Mononuclear cell (primary cell): ENCODE measurements at regions not wholly inside any gene's neighbourhood (a gene's known extent, or its start where the extent isn't known, plus 50 kb on each side); places are given as distances from the start of the nearest gene placed in this dataset.

Experiments used
- H3K27me3 ChIP-seq: 2 replicates; pipeline ENCODE4 v1.6.0; 2011; ENCODE audit warnings: low read length, control low read depth; ENCODE audit not compliant: insufficient read depth
- H3K4me1 ChIP-seq: 2 replicates; pipeline ENCODE4 v1.5.1; 2011; ENCODE audit warnings: mild to moderate bottlenecking, low read length, control low read depth; ENCODE audit not compliant: insufficient read depth
- H3K4me3 ChIP-seq: 2 replicates; pipeline ENCODE4 v1.5.1; 2011; ENCODE audit warnings: mild to moderate bottlenecking, low read length, moderate library complexity
- H3K9me3 ChIP-seq: 2 replicates; pipeline ENCODE4 v1.5.1; 2011; ENCODE audit warnings: low read depth, mild to moderate bottlenecking, control low read depth, low read length

DNA sequence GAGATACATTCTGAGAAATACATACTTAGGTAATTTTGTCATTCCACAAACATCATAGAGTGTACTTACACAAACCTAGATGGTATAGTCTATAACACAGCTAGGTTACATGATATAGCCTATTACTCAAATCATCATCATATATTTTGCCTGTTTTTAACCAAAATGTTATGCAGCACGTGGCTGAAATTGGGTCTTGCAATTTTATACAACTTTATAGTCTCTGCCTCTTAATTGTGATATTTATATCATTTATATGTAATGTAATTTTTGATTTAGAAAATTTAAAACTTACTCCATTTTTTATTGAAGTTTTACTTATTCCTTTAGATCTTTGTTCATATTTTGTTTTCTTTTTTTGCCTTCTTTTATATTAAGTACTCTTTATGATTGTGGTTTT lies 350.7 kb upstream of the DCN start:
- Histone ChIP-seq H3K4me3 (no peak overlapping the region), H3K27me3 (no peaks in the 10 kb centered on the region), H3K9me3 (peaks cover 19% of the 10 kb centered on the region), H3K4me1 (no peaks in the 10 kb centered on the region)

DNA sequence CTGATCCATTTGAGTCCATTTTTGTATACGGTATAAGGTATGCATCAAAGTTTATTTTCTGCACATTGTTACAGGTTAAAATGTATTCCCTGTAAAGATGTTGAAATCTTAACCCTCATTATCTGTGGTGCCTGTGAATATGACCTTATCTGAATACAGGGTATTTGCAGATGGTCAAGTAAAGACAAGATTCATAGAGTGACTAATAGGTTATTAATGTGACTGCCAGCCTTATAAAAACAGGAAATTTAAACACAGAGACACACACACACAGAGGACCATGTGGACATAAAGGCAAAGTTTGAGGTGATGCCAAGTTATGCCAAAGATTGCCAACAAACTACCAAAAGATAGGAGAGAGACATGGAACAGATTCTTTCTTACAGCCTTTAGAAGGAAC lies 347.2 kb upstream of the DCN start:
- H3K27me3 ChIP-seq, result no peaks in the 10 kb centered on the region
- peaks cover 19% of the 10 kb centered on the region for H3K9me3 ChIP-seq
- no peak overlapping the region for H3K4me3 ChIP-seq
- H3K4me1 ChIP-seq, result no peaks in the 10 kb centered on the region

DNA sequence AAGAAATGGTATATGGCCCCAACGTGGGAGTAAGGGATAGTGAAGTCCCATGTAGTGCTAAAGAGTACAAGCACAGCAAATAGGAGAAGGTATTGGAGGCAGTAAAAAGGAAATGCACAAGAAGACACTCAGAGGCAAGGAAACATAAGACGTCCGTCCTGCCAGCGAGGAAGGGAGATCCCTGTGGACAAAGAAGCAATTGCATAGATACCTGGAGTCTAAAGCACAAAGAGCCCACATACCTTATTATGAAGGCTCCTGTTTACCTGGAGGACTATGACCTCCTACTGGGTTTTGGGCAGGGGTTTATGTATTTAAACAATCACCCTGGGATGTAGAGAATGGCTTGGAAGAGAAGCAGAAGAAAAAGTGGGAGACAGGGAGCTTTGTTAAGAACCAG lies 341.2 kb upstream of the DCN start:
- no peaks in the 10 kb centered on the region for H3K9me3 ChIP-seq
- no peaks in the 10 kb centered on the region for H3K27me3 ChIP-seq
- H3K4me3 ChIP-seq, result no peak overlapping the region
- no peaks in the 10 kb centered on the region for H3K4me1 ChIP-seq

DNA sequence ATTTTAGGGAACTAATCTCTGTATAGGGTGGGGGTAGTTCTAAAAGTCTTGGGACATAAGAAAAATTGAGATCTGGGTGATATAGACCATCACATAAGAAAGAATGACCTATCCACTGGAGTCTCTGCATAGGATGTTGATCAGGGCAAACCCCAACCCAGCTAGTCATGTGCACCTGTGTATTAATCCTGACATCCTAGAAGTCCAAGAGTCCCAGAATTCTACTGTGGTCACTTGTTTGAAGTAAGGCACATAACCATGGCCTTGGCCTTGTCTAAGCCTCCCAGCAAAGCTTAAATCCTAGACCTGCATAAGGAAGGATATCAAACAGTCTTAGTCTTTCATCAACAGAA lies 334.1 kb upstream of the DCN start:
- H3K9me3 ChIP-seq, result no peaks in the 10 kb centered on the region
- no peak overlapping the region for H3K4me3 ChIP-seq
- no peaks in the 10 kb centered on the region for H3K27me3 ChIP-seq
- no peaks in the 10 kb centered on the region for H3K4me1 ChIP-seq

DNA sequence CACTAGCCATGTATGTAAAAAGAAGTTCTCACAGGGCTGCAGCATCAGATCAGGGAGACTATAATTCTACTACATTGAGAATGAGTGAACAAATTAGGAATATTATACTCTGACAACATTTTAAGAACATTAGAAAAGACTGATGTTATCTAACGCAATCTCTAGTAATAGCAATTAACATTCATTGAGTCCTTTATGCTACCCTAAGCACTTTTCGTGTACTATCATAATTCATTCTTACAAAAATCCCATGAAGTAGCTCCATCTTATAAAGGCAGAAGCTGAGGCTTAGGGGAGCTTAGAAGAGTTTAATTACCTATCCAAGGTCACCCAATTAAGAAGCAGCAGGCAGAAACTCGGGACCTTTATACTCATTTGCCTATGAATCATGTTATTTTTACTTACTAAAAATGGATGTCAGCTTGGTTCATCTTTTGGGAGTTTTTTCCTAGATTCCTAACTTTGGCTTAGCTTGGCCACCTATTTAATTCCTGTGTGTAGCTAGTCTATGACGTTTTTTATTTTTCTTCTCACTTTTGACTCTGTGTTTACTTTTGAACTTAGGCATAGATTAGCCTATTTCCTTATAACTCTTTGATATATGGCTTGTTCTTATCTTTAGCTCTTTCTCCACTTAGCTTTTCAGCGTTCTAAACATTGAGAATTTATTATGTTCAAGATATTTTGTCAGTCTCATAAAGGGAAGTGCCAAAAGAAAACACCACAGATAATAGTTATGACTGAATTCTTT lies 333.5 kb upstream of the DCN start:
- H3K4me3 ChIP-seq, result no peak overlapping the region
- no peaks in the 10 kb centered on the region for H3K4me1 ChIP-seq
- H3K27me3 ChIP-seq, result no peaks in the 10 kb centered on the region

DNA sequence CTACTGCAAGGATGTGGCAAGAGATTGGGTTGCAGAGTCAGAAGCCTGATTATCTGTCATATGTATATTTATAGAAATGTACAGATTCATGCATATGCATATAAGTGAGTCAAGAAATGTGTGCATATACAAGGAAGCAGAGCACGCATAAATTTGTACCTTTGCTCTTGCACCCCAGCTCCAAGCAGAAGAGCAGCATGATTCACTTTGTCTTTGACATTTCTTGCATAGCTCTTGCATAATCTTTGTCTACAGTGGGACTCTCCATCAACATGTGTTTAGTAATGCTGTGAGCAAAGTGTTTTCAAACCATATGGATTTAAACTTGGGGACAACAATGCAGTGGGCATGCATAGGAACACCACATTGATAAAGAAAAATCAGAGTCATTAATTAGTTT lies 330.7 kb upstream of the DCN start:
- H3K27me3 ChIP-seq, result no peaks in the 10 kb centered on the region
- H3K4me1 ChIP-seq, result no peaks in the 10 kb centered on the region
- H3K4me3 ChIP-seq, result no peak overlapping the region
- no peaks in the 10 kb centered on the region for H3K9me3 ChIP-seq

More for the DNA sequence above, 333.5 kb upstream of the DCN start:
- H3K9me3 ChIP-seq, result no peaks in the 10 kb centered on the region

DNA sequence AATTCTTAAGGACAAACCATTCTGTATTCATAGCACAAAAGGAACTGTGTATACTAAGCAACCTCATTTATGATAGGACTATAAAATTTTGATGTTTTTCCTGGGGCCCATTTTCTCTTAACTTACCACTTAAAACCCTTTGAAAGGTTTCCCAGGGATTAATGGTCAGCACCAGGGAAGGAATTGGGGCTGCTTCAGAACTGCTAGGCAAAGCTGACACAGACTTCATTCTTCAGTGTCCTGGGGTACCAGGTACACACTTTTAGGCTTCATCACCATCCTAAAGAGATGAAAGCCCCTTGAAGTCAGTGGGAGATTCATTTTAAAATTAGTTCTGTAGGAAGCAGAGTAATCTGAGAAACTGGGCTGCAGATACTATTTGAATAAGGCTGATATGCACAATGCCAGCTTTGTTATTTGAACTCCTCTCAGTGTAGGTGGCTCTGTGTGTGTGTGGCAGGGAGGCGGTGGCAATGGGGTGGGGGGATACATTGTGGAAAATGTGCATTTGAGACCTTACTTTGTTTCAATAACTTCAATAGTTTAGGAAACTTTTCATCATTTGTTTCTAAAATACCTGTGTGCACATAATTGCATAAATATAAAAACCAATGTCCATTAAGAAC lies 329.3 kb upstream of the DCN start:
- no peaks in the 10 kb centered on the region for H3K9me3 ChIP-seq
- no peaks in the 10 kb centered on the region for H3K4me1 ChIP-seq
- H3K4me3 ChIP-seq, result no peak overlapping the region
- H3K27me3 ChIP-seq, result no peaks in the 10 kb centered on the region

DNA sequence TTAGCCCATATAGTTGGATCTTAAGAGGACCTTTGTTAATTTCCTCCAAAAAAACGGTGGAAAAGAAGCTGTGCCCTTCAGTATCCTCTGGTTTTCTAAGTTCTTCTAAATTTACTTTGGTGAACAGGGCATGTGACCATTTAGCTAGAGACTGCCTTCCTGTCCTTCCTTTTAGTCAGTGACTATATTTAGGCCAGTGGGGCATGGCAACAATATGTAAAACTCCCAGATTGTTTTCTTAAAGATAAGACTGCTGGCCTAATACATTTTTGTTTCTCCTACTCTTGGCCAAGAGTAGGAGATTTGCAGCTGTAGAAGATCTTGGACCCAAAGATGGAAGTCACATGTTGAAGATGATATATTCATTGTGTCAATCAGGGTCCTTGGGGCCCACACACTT lies 325.1 kb upstream of the DCN start:
- Histone ChIP-seq H3K27me3 (no peaks in the 10 kb centered on the region), H3K9me3 (no peaks in the 10 kb centered on the region), H3K4me1 (no peaks in the 10 kb centered on the region), H3K4me3 (no peak overlapping the region)

DNA sequence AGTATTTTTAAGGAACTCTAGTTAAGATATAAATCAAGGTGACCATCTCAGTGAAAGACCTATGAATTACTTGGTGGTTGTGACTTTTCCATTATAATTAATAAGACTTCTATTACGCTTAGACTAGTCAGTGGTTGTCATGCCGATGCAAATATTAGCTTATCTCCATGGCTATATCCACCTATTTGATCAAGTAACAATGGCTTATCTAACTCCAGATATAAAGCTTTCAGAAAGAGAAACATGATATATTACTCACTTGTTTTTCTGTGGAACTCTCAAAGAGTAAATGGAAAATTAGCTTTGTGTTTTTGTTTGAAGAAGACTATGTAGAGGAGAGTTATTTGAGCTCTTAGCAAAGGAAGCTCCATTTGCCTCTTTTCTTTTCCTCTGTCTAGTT lies 323.8 kb upstream of the DCN start:
- Histone ChIP-seq H3K4me1 (no peaks in the 10 kb centered on the region), H3K4me3 (no peak overlapping the region), H3K27me3 (no peaks in the 10 kb centered on the region), H3K9me3 (no peaks in the 10 kb centered on the region)

DNA sequence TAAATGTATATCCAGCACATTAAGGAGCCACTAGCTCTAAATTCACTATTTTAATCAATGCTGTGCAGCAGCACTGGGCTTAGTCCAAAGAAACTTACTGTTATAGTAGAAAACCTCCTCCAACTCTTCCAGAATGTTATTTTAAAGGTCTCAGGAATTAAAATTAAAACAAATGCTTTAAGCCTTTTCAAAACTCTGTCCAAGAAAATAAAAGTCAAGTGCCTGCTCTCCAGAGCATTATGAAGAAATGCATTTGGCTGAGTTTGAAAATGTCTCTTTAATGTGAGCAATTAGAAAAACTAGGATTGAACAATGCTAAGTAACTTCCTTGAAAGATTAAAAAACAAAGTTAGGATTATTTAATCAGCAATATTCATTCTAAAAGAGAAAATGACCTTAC lies 322.4 kb upstream of the DCN start:
- Histone ChIP-seq H3K4me1 (no peaks in the 10 kb centered on the region), H3K9me3 (no peaks in the 10 kb centered on the region), H3K4me3 (no peak overlapping the region), H3K27me3 (no peaks in the 10 kb centered on the region)

DNA sequence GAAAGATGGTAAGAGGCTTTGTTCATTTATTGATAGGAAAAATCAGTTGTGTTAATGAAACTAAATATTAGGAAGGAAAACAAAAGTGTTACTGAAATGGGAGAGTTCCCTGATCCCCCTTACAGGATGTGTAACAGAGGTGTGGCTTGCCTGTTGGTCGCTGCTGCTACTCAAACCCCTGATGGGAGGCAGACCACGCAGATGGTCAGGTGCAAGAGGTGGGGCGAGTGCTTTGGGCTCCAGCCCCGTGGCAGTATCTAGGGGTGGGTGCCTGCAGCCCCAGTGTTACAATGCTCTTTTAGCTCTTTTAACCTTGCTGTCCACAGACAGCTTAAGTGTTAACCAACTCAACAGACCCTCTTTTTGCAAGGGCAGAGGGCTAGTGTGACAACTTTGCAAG lies 319.6 kb upstream of the DCN start:
- Histone ChIP-seq H3K9me3 (no peaks in the 10 kb centered on the region), H3K4me3 (no peak overlapping the region), H3K27me3 (no peaks in the 10 kb centered on the region), H3K4me1 (no peaks in the 10 kb centered on the region)

DNA sequence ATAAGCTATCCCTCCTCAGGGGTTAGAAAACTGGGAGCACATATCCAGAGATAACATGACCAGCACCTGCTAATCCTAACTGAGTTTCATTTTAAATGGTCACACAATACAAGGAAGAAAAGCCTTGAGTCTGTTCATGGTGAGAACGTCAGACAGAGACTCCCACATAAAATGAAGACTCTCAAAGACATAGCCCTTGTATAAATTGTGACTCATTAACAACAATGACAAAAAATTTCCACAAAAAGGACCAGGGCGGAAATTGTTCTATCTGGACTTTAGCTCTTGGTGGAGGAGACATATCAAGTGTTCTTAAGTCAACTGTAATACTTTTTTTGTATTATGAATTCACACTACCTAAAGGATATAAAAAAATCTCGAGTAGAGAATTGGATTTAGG lies 313.7 kb upstream of the DCN start:
- Histone ChIP-seq H3K4me1 (no peaks in the 10 kb centered on the region), H3K27me3 (peaks cover 5% of the 10 kb centered on the region), H3K4me3 (no peak overlapping the region), H3K9me3 (no peaks in the 10 kb centered on the region)

DNA sequence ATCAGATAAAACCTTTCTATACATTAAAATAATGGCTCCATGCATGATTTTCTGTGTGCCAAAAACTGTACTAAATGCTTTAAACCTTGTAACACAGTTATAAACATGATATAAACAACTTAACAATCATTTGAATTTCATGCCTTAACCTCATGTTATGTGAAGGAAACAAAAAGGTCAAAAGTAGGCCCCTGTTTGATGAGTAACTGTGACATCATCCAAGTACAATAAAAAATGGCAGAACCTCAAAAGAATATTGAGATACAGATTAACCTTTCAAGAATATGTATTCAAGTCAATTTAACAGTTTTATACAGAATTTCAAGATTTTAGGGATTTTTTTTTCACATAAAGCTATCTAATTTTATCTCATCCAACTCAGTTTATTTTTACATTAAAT lies 310.7 kb upstream of the DCN start:
- Histone ChIP-seq H3K4me3 (no peak overlapping the region), H3K27me3 (peaks cover 5% of the 10 kb centered on the region), H3K9me3 (no peaks in the 10 kb centered on the region), H3K4me1 (no peaks in the 10 kb centered on the region)

DNA sequence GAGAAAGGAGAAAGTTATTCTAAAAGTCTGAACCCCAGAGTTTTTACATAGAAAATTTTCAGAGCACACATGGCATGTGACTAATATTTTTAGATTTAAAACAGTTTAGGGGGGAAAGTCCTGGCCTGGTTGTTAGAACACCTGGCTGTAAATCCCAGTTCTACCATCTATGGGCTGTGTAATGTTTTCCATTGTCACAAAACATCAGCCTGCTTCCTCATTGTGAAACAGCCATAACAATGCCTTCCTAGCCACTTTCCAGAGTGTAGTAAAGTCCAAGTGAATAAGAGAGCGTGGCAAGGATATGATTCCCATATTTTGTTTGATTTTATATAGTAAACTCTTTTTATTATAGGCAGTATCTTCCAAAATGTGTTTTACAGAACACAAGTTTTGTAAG lies 310.0 kb upstream of the DCN start:
- peaks cover 5% of the 10 kb centered on the region for H3K27me3 ChIP-seq
- no peaks in the 10 kb centered on the region for H3K9me3 ChIP-seq
- no peaks in the 10 kb centered on the region for H3K4me1 ChIP-seq
- no peak overlapping the region for H3K4me3 ChIP-seq

DNA sequence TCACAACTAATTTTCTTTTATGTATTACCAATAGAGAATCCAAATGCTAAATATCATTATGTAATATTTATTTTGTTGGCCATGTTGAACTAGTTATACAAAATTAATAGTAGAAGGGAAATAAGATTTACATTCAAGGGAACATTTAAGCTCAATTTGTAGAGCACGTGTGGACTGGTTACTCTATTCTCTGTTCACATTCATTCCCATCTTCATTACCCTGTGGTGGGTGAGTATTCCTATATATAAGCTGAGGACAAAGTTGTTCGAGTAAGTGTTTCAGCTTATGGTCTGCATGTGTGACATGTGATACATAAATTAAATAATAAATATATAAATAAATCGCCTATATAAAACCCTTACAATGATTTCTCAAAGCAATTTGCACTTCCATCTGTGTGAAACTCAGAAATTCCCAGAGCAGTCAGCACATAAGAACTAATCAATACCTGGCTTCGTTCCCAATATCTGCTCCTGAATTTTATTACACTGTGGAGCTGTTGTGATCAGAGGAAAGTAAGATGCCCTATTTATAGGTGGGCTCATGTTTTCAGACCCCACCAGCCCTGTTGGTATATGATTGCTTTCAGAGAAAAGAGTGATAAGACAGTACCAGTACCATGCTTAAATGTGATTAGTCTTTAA lies 308.2 kb upstream of the DCN start:
- Histone ChIP-seq H3K27me3 (peaks cover 5% of the 10 kb centered on the region), H3K4me1 (no peaks in the 10 kb centered on the region), H3K4me3 (no peak overlapping the region), H3K9me3 (no peaks in the 10 kb centered on the region)

DNA sequence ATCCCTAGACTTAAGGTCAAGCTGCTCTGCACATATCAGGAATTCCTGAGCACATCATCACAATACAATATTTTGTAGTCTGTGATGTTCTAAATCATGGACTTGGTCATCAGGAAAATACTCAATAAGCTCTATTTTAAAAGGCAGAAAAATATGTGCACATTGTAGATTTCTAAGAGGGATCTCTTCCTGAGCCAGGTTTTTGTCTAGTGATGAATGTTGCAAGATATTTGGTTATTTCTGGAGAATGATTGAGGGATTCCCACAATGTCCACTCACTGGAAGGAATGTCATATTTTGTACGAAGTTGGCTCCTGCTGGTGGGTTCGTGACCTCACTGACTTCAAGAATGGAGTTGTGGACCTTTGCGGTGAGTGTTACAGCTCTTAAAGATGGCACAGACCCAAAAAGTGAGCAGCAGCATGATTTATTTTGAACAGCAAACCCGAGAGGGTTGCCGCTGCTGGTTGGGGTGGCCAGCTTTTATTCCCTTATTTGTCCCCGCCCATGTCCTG lies 300.9 kb upstream of the DCN start:
- no peaks in the 10 kb centered on the region for H3K4me1 ChIP-seq
- H3K27me3 ChIP-seq, result peaks cover 3% of the 10 kb centered on the region
- H3K4me3 ChIP-seq, result no peak overlapping the region
- no peaks in the 10 kb centered on the region for H3K9me3 ChIP-seq
